ENCODE measurements at regions not wholly inside any gene's neighbourhood (a gene's known extent, or its start where the extent isn't known, plus 50 kb on each side); places are given as distances from the start of the nearest gene placed in this dataset.

DNA sequence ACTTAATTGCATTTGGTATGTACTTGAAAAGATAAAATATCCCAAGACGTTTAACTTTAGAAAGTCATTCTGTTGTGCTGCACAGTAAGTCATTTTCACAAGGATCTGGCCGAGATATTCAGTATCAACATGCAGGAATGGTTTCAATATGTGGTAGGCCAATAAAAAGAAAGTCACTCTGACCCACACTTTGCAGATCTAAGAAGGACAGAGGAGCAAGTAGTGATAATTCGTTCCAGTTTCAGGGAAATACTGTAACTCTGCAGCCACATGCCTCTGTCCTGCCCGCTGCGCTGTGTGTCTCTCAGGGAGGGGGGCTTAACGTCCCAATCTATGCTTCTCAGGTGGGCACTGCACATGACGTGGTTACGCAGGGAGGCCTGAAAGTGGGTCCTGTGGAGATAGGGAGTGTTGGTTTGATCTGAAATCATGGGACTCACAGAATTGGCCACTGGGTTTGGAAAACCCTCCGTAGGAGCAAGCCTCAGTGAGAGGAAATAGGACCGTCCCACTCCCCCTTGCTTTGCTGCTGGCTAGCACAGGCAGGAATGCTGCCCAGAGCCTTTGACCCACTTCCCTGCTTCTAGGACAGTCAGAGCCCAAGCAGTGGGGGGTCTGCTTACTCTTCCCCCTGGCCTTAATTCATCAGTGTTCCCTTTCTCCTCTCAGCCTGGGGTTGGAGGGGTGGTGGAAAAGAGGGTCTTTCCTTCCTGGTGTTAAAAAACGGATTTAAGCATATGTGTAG lies 314.7 kb upstream of the SPRED2 start:
- Histone ChIP-seq H3K4ac (ENCODE audit: low read depth, low read length) (no peak overlapping the region), H3K9me3 (ENCODE audit: control insufficient read depth, insufficient read depth, low read length) (no peaks in the 10 kb centered on the region), H3K4me1 (ENCODE audit: control insufficient read depth, insufficient read depth, low read length) (no peaks in the 10 kb centered on the region), H3K36me3 (ENCODE audit: control insufficient read depth, insufficient read depth, low read length) (no peaks in the 10 kb centered on the region), H4K20me1 (ENCODE audit: insufficient read depth, low read length) (no peaks in the 10 kb centered on the region), H3K4me3 (ENCODE audit: insufficient read depth, low read depth, low read length) (no peak overlapping the region), H3K14ac (replicated peaks; ENCODE audit: low read depth, low read length) (no peak overlapping the region), H3K4me2 (ENCODE audit: low read depth, low read length) (no peak overlapping the region), H3K56ac (ENCODE audit: extremely low read depth, insufficient read depth, low read length) (no peak overlapping the region), H2BK20ac (ENCODE audit: low read depth, low read length) (no peak overlapping the region), H3K9me1 (ENCODE audit: insufficient read depth, low read length) (no peaks in the 10 kb centered on the region), H3K27me3 (ENCODE audit: control insufficient read depth, insufficient read depth, low read length) (peaks cover 7% of the 10 kb centered on the region), H2BK5ac (ENCODE audit: low read depth, low read length, poor library complexity, severe bottlenecking) (no peak overlapping the region), H4K91ac (ENCODE audit: insufficient read depth, low read depth, low read length) (no peak overlapping the region), H4K8ac (ENCODE audit: low read depth in 2 of 2, low read length in 2 of 2) (no peak overlapping the region), H3K18ac (ENCODE audit: low read depth, low read length) (no peak overlapping the region), H3K27ac (ENCODE audit: insufficient read depth, low read length) (no peak overlapping the region), H3K23ac (ENCODE audit: low read depth, low read length) (no peak overlapping the region), H2AFZ (replicated peaks; ENCODE audit: low read length, poor library complexity) (no peak overlapping the region), H2BK15ac (ENCODE audit: low read depth, low read length) (no peak overlapping the region), H4K5ac (ENCODE audit: low read depth, low read length) (no peak overlapping the region), H2BK120ac (ENCODE audit: low read depth, low read length) (no peak overlapping the region), H2AK9ac (replicated peaks; ENCODE audit: low read depth, low read length, poor library complexity) (no peak overlapping the region), H2AK5ac (ENCODE audit: low read depth, low read length) (no peak overlapping the region), H3K9ac (ENCODE audit: low read depth, low read length) (no peak overlapping the region), H3K79me1 (ENCODE audit: low read depth in 1 of 2, low read length in 2 of 2) (no peaks in the 10 kb centered on the region)
- dilution Hi-C loops (cut with HindIII; ENCODE audit: low sequenced_read_pairs, unreplicated experiment) (no loop called here), in situ Hi-C loops (cut with MboI; ENCODE audit: low sequenced_read_pairs) (no loop called here), intact Hi-C loops (cut with micrococcal nuclease) (no loop called here)
- BruUV-seq (replicated peaks): no TSS peak
- TF ChIP-seq CHD1 (IDR thresholded peaks at IDR 0.05; ENCODE audit: low read depth, low read length) (no peak), MAFK (IDR thresholded peaks at IDR 0.05; ENCODE audit: low read depth, low read length) (no peak), SMC3 (IDR thresholded peaks at IDR 0.05; ENCODE audit: low read depth, low read length) (no peak), FOS (IDR thresholded peaks at IDR 0.05; ENCODE audit: low read depth, low read length) (no peak), RCOR1 (IDR thresholded peaks at IDR 0.05; ENCODE audit: insufficient replicate concordance, low read length) (no peak), BHLHE40 (IDR thresholded peaks at IDR 0.05; ENCODE audit: low read depth, low read length) (no peak), MAZ (IDR thresholded peaks at IDR 0.05; ENCODE audit: borderline replicate concordance, low read depth, low read length) (no peak), POLR2A (IDR thresholded peaks at IDR 0.05; ENCODE audit: low read depth, low read length) (no peak), MXI1 (IDR thresholded peaks at IDR 0.05; ENCODE audit: borderline replicate concordance, low read depth, low read length) (no peak), RAD21 (IDR thresholded peaks at IDR 0.05; ENCODE audit: low read length) (no peak), RFX5 (IDR thresholded peaks at IDR 0.05; ENCODE audit: low read depth, low read length) (no peak), CEBPB (IDR thresholded peaks at IDR 0.05; ENCODE audit: low read depth, low read length) (no peak)
- TF ChIP-seq, protein P1, sequence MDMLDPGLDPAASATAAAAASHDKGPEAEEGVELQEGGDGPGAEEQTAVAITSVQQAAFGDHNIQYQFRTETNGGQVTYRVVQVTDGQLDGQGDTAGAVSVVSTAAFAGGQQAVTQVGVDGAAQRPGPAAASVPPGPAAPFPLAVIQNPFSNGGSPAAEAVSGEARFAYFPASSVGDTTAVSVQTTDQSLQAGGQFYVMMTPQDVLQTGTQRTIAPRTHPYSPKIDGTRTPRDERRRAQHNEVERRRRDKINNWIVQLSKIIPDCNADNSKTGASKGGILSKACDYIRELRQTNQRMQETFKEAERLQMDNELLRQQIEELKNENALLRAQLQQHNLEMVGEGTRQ (IDR thresholded peaks at IDR 0.05; ENCODE audit: low read depth, low read length): no peak
- TF ChIP-seq, protein P2, sequence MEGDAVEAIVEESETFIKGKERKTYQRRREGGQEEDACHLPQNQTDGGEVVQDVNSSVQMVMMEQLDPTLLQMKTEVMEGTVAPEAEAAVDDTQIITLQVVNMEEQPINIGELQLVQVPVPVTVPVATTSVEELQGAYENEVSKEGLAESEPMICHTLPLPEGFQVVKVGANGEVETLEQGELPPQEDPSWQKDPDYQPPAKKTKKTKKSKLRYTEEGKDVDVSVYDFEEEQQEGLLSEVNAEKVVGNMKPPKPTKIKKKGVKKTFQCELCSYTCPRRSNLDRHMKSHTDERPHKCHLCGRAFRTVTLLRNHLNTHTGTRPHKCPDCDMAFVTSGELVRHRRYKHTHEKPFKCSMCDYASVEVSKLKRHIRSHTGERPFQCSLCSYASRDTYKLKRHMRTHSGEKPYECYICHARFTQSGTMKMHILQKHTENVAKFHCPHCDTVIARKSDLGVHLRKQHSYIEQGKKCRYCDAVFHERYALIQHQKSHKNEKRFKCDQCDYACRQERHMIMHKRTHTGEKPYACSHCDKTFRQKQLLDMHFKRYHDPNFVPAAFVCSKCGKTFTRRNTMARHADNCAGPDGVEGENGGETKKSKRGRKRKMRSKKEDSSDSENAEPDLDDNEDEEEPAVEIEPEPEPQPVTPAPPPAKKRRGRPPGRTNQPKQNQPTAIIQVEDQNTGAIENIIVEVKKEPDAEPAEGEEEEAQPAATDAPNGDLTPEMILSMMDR (conservative IDR thresholded peaks at IDR 0.05; ENCODE audit: low read depth, low read length): no peak
- TF ChIP-seq, protein P3, sequence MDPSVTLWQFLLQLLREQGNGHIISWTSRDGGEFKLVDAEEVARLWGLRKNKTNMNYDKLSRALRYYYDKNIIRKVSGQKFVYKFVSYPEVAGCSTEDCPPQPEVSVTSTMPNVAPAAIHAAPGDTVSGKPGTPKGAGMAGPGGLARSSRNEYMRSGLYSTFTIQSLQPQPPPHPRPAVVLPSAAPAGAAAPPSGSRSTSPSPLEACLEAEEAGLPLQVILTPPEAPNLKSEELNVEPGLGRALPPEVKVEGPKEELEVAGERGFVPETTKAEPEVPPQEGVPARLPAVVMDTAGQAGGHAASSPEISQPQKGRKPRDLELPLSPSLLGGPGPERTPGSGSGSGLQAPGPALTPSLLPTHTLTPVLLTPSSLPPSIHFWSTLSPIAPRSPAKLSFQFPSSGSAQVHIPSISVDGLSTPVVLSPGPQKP (IDR thresholded peaks at IDR 0.05; ENCODE audit: borderline replicate concordance, low read depth, low read length): no peak
- WGBS, 2 experiments (ENCODE audit: extremely low coverage in 2 of 2, insufficient read length in 1 of 2): 62% methylated on average over 3 of the region's 11 CpGs; no CpG with 5 or more reads in 1 of the 2 experiments
- ChIA-PET CTCF (no interaction called here), POLR2A (ENCODE audit: unreplicated experiment) (no interaction called here)
- ATAC-seq (ENCODE audit: low read depth): no peak
- DNase-seq: no peak

All from IMR-90 (cell line).